HG03342 (cell line): ENCODE measurements at regions not wholly inside any gene's neighbourhood (a gene's known extent, or its start where the extent isn't known, plus 50 kb on each side); places are given as distances from the start of the nearest gene placed in this dataset.
A peak's percentile ranks its signal among the peaks of the same experiment; 100 is the strongest.
"Not testable (repeated sequence)": the region's sequence is repeated elsewhere in the genome, so short reads cannot be mapped to it uniquely, and the experiment has no call there.

Source experiments
- ATAC-seq: cut with Tn5 transposase; IDR thresholded peaks from one replicate; pipeline ENCODE4 v1.9.1; 2021; ENCODE audit warnings: mild to moderate bottlenecking, moderate library complexity; ENCODE audit not compliant: unreplicated experiment

DNA sequence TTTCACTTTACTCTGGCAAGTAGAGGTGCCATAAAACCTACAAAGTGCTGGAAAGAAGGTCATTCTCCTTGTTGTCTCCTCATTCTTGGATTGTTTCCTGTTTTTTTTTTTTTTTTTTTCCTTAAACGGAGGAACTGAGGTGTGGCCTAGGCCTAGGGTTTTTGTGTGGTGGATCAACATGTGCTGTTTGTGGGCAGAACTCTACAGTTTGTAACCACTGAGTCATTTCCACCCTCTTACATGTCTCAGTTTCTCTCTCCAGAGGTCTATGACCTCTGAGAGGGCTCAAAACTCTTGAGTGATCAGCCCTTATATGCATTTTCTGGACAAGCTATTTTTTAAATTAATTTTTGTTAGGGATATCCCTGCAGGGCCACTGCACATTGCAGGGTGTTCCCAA lies 296.0 kb downstream of the PPP1R3A start:
- no peak for ATAC-seq

DNA sequence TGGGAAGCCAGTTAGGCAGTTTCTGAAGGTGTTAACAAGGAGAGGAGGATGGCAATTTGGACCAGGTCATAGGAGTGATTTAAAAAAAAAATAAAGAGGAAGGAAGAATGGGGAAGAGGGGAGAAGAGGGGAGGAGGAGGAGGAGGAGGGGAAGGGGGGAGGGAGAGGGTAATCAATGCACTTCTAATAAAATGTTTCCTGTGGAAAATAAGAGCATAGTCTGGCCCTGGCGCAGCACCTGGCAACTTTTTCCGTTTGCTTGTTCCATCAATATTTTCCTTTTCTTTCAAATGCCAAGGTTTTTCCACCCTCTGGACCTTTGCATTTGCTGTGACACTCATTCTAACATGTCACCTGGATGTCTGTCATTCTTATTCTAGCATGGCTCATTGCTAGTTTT lies 308.2 kb downstream of the PPP1R3A start:
- no peak for ATAC-seq

DNA sequence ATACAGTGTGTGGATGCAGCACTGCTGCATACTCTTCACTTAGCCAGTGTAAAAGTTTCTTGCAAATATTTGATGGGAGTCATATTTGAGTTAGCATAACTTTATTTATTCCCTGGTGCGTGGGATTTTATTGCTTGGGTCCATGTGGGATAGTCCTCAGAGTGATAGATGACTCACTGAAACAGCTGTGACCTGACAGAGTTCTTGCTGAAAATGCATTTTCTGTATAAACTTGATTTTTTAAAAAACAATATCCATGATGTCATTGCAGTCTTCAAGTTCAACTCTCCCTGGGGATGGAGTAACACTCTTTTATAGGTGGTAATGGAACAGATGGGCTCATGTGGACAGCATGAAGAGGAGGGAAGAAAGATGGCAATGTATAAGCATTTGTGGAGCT lies 310.0 kb downstream of the PPP1R3A start:
- ATAC-seq, result no peak

DNA sequence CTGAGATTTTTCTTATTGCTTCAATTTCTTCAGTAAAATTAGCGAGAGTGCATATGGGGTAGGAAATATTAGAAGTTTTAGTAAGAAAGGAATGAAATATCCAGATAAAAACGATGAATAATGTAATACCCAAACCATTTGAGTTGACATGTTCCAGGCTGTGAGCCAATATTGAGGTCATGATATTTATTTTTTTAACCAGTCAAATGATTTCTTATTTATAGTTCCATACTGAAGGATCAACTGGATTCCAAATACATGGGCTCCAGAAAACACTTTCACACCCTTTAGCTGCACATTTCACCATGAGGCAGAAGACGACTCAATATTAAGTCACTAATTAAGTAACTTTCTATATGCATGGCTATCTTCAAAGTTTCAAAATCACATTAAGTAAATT lies 312.5 kb downstream of the PPP1R3A start:
- ATAC-seq, result no peak

DNA sequence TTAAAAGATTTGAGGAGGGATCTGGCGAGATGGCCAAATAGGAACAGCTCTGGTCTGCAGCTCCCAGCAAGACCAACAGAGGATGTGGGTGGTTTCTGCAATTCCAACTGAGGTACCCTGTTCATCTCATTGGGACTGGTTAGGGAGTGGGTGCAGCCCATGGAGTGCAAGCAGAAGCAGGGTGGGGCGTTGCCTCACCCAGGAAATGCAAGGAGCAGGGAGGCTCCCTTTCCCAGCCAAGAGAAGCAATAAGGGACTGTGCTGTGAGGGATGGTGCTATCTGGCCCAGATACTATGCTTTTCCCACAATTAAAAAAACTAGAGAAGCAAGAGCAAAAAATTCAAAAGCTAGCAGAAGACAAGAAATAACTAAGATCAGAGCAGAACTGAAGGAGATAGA lies 318.4 kb downstream of the PPP1R3A start:
- not testable (repeated sequence) for ATAC-seq

DNA sequence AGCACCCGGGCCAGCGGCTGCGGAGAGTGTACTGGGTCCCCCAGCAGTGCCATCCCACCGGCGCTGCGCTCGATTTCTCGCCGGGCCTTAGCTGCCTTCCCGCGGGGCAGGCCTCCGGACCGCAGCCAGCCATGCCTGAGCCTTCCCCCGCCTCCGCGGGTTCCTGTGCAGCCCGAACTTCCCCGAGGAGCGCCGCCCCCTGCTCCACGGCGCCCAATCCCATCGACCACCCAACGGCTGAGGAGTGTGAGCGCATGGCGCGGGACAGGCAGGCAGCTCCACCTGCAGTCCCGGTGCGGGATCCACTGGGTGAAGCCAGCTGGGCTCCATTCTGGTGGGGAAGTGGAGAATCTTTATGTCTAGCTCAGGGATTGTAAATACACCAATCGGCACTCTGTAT lies 325.4 kb downstream of the PPP1R3A start:
- not testable (repeated sequence) for ATAC-seq

DNA sequence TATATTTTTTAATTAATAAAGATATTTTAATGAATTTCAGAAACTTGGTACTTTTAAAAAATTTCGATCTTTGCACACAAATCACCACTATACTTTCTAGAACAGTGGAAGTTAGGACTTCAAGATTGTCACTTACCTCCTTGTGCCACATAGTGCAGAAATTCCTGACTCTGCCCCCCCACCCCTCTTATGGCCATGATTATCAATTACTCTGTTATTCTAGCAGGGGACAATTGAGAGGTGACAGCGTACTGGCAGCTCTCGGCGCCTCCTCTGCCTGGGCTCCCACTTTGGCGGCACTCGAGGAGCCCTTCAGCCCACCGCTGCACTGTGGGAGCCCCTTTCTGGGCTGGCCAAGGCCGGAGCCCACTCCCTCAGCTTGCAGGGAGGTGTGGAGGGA lies 325.9 kb downstream of the PPP1R3A start:
- ATAC-seq, result not testable (repeated sequence)

DNA sequence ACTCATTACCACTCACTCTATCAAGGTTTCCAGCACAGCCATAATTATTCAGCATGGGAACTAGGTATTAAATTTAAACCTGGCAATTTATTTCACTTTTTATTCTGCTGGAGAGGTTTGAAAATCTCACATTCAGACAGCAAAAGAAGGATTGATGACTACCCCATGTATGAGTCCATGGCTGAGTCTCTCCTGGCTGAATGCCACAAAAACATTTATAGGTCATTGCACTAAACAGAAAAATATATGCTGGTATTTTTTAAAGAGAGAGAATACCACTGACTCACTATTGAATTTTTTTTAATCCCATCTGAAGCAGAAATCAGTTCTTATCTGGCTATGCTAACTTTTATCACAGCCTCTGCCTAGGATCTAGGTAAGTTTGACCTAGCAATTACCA lies 336.3 kb downstream of the PPP1R3A start:
- ATAC-seq, result no peak

DNA sequence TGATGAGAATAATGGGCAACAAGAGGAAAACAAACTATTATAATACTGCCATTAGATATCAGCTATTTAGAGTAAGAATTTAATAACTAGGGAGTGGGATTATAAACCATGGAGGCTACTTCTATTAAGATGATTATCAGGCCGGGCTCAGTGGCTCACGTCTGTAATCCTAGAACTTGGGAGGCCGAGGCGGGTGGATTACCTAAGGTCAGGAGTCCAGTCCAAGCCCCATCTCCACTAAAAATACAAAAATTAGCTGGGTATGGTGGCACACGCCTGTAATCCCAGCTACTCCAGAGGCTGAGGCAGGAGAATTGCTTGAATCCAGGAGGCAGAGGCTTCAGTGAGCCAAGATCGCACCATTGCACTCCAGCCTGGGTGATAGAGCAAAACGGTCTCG lies 355.6 kb downstream of the PPP1R3A start:
- not testable (repeated sequence) for ATAC-seq

DNA sequence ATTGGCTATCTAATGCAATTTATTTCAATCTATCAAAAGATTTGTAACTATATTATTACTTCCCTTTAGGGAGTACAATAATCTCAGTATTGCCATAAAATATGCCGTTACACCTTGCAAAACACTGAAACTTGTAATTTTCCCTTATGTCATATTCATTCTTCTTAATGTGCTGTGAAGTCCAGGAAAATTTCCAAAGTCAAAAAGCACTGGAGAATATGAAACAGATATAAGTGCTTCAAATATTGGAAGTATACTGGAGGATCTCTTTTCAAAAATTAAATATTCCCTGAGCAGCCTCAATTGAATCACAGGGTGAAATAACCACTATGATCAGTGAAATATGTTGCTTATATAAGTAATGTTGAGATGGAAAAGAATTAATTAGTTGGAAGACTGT lies 356.0 kb downstream of the PPP1R3A start:
- ATAC-seq, result no peak

DNA sequence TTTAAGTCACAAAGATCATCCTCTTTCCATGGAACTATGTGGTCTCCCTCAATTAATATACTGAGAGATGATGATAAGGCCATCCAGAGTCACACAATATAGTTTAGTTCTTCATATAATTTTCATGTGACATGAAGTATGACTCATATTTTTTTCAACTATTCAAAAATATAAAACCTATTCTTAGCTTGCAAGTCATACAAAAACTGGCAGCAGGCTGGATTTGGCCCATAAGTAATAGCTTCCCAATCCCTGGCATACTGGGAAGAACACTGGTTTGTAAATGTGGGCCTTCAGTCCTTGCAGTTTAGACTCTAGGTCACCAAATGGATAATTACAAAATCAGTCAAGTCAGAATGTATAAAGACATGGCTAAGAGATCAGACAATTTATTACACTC lies 356.6 kb downstream of the PPP1R3A start:
- no peak for ATAC-seq

DNA sequence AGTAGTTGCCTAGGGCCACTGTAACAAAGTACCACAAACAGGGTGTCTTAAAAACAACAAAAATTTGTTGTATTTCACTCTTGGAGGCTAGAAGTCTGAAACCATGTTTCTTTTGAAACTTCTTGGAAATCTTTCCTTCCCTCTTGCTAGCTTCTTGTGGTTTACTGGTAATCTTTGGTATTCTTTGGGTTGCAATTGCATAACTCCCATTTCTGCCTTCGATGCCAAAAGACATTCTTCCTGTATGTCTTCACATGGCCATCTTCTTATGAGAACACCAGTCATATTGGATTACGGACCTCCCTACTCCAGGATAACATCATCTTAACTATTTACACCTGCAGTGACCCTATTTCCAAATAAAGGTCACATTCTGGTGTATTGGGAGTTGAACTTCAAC lies 357.4 kb downstream of the PPP1R3A start:
- ATAC-seq, result no peak

DNA sequence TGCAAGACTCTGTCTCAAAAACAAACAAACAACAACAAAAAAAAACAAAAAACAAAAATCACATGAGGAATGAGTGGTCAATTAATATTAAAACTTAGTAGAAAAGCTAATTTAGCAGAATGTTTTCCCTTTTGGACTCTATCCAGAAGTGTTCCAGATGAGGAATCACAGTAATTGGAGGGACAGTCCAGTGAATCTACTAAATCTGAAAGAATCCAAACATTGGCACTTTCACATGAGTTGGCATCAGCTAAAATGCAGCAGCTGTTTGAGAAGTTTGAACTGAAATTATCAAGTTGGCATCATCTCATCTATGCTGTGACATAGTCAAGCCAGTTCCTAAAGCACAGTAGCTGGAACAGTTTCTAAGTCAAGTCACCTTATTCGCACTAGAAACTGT lies 367.8 kb downstream of the PPP1R3A start:
- ATAC-seq, result no peak

DNA sequence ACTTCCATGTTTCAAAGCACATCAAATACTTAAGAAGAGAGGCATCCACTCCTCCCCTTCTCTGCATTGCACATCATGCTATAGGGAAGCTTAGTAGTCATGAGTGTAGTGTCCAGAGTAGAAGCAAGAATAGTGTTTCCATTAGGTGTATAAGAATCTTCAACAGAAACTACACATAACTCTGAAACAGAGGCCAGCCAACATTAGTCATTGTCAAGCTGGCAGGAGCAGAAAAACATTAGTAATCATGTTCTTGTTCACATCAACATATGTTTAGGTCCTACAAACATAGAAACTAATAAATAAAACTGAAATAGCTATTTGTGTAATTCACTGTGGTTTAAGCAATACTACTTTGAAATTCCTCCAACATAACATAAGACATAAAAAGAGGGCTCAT lies 370.2 kb downstream of the PPP1R3A start:
- peak; percentile 42 for ATAC-seq

DNA sequence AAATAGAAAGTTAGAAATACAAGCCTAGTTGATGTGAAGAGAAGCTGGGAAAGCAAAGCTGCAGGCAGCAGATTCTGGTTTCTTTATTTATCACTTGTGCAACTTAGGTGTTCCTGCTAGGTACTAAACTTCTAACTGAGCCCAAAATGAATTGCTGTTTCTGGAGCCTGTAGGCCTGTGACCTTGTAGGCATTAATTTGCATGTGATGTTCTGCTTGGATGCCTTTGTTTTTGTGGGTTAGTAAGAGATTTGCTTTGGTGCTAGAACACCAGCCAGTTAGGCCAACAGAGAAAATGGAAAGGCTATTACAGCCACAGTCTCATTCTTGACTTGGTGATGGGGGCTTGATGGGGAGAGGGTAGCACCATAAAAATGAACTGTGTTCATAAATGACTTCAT lies 370.7 kb downstream of the PPP1R3A start:
- ATAC-seq, result peak; percentile 72

DNA sequence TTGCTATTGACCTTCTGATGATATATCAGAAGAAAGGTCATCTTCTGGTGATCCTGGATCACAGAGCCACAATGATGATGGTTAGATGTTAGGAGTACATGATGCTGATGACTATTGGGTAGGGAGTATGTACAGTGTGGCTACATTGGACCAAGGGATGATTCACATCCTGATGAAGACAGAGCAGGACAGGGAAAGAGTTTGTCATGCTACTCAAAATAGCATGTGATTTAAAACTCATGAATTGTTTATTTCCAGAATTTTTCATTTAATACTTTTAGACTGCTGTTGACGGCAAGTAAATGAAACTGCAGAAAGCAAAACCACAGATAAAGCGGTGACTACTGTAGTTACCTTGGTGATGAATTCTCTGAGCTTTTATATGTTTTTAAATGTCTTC lies 397.3 kb downstream of the PPP1R3A start:
- no peak for ATAC-seq

DNA sequence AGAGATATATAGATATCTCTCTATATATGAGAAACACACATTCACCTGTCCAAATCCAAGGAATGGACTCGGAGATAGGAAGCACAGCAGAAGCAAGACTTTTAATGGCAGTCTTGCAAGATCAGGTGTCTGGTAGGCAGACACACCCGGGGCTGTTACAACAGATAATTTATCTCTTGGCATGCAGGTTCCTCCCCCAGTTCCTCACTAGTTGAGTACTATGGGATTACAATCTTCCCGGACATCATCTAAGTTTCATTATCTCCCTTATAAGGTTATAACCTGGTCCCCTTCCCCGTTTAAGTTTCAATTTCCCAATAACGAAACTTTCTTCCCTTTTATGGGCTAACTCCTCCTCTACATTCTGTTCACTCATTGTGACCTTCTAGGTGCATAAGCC lies 399.3 kb downstream of the PPP1R3A start:
- ATAC-seq, result no peak

DNA sequence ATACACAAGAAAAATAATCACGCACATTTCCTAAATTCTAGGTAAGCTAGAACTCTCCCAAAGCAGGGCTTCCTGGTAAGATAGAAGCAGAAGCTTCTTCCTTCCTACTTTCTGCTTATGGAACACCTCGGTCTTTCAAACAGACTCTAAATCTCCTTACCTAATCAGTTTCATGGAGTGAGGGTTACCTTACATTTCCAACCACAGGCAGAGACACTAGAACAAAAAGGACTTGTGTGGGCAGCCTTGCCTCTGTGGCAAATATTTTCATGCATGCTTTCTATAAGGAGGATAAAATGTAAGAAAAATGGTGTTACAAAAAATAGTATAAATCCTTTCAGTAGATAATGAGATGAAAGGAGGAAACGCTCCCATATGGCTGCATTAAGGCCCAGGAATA lies 386.3 kb upstream of the SMIM30 start:
- no peak for ATAC-seq

DNA sequence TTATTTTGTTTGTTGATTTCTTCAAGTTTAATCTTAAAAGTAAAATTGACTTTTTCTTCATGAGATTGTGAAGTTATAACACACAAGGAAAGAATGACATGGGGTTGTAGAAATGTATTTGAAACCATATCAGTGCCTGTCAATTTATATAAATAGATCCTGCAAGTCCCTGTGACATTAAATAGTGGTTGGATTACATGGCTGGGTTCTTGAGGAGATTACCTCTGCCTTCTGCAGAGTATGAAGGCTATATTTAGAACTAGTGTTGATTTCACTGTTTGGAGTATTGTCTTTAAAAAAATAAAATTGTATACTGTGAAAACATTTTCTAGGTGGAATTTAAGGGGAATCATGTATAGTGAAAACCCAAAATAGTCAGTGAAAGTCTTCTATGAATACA lies 385.8 kb upstream of the SMIM30 start:
- ATAC-seq, result no peak

DNA sequence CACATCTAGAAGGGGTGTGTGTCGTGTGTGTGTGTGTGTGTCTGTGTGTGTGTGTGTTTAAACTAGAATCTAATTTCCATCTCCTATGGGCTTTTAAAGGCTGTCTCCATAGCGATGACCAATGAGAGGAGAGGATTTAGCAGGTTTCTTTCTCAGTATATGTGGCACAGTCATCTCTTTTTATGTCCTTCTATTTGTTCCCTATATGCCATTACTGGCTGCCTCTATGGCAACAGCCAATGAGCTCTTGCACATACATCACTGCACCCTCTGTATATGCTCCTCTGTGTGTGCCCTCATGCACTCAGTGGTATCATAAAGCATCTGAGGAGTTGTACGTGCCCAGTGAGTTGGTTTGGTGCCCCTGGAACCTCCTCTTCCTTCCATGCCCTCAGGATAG lies 378.2 kb upstream of the SMIM30 start:
- ATAC-seq, result not testable (repeated sequence)

DNA sequence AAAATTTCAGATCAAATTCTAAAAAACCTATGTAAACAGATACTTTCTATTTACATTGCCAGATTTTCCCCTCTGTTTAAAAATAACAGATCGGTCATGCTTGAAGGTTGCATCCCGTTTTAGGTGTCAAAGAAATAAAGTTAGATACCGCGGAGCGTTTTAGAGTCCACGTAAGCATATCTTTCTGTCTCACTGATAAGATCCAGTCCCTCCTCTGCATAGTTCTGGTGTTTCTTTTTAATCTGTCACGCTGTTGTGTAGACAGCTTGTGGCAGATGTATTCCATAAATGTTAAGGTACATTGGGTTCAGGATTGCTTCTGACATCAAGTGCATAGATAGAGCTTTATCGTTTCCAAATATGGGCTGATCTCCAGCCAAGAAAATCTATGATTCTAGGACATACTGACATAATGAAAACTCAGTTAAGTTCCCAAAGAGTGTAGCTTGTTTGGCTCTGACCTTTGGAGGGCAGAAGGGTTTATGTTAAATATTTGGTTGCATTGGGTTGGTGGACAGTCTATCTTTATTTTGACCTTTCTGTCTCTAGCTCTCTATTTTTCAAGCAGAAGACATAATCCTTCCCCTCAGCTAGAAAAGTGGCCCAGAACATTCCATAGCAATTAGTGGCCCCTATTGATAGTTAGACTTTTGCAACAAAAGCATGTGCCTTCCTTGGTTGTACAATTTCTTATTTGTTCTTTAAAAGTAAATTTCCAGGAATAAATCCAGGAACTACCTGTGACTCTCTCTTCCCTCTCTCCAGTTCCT lies 376.6 kb upstream of the SMIM30 start:
- peak; percentile 49 for ATAC-seq

DNA sequence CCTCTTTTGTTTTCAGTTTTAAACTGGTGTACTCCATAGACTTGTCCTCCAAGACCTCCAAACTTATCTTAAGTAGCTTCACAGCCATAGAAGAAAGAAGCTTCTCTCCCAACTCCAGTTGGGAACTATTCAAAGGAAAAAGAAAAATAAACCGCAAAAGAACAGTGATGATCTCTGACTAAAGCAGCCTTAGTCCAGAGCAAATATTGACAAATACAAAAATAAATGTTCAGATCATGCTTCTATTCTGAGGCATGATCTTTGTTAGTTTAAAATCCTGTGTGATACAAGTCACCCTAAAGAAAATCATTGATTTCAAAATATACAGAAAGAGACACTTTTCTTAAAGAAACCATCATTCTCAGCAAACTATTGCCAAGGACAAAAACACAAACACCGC lies 373.0 kb upstream of the SMIM30 start:
- no peak for ATAC-seq
